GM12874 (cell line): ENCODE measurements at regions not wholly inside any gene's neighbourhood (a gene's known extent, or its start where the extent isn't known, plus 50 kb on each side); places are given as distances from the start of the nearest gene placed in this dataset.

Source experiments
- CTCF ChIP-seq: IDR thresholded peaks from 2 replicates; pipeline ENCODE4 v1.5.1; 2011; ENCODE audit warnings: low read depth, mild to moderate bottlenecking, control low read depth, low read length, moderate library complexity; ENCODE audit not compliant: insufficient read depth

GRCh38 chr21:32122082-32122481 is 156.8 kb downstream of the MIS18A start:
- no peak for TF ChIP-seq CTCF

- TF ChIP-seq CTCF: no peak
Observed at GRCh38 chr21:32120230-32120629, 158.6 kb downstream of the MIS18A start.

- no peak for TF ChIP-seq CTCF
Observed at GRCh38 chr21:32119811-32120210, 159.0 kb downstream of the MIS18A start.

- no peak for TF ChIP-seq CTCF
Observed at GRCh38 chr21:32119389-32119788, 159.5 kb downstream of the MIS18A start.

GRCh38 chr21:32114419-32115035 is 164.3 kb downstream of the MIS18A start:
- no peak for TF ChIP-seq CTCF

GRCh38 chr21:32113486-32113885 is 165.4 kb downstream of the MIS18A start:
- TF ChIP-seq CTCF: no peak

- no peak for TF ChIP-seq CTCF
Observed at GRCh38 chr21:32112195-32112594, 166.7 kb downstream of the MIS18A start.
